Retinal pigment epithelial cell (primary cell): ENCODE measurements at regions not wholly inside any gene's neighbourhood (a gene's known extent, or its start where the extent isn't known, plus 50 kb on each side); places are given as distances from the start of the nearest gene placed in this dataset.

Experiments
- DNase-seq: peaks from one replicate; pipeline ENCODE4 v3.0.0-alpha.2; 2010; ENCODE audit warnings: low read depth
- H3K4me3 ChIP-seq: 2 replicates; pipeline ENCODE4 v1.5.1; 2011; ENCODE audit warnings: mild to moderate bottlenecking, low read length, control low read depth, moderate library complexity
- TF ChIP-seq, protein P1 (sequence below): conservative IDR thresholded peaks from 2 replicates; pipeline ENCODE4 v1.5.1; 2011; ENCODE audit warnings: low read depth, low read length, control low read depth, inconsistent platforms

DNA sequence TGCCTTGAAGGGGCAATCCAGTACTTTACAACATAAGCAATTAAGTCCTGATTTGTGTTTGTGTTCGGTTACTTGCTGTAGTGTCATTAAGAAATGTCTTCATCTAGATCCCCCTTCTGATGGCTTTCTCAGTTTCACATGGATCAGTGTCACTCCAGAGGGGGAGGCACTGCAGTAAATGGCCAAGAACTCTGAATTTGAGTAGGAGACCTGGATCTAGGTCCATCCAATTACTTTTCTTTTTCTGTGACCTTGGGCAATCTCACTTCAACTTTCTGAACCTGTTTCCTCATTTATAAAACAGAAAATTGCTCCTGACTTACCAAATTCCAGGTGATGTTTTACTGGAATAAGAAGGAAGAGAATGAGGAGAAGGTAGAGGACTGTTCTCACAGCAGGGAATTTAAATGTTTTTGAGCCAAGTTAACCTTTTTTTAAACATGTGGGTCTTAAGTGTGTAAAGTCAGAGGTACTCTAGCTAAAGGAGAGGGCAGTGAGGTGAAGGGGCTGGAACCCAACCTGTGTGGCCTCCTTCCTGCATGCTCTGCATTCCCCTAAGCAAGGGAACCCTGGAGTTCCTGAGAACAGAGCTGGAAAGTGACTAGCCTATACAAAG lies 285.5 kb downstream of the HACE1 start:
- TF ChIP-seq, protein P1, sequence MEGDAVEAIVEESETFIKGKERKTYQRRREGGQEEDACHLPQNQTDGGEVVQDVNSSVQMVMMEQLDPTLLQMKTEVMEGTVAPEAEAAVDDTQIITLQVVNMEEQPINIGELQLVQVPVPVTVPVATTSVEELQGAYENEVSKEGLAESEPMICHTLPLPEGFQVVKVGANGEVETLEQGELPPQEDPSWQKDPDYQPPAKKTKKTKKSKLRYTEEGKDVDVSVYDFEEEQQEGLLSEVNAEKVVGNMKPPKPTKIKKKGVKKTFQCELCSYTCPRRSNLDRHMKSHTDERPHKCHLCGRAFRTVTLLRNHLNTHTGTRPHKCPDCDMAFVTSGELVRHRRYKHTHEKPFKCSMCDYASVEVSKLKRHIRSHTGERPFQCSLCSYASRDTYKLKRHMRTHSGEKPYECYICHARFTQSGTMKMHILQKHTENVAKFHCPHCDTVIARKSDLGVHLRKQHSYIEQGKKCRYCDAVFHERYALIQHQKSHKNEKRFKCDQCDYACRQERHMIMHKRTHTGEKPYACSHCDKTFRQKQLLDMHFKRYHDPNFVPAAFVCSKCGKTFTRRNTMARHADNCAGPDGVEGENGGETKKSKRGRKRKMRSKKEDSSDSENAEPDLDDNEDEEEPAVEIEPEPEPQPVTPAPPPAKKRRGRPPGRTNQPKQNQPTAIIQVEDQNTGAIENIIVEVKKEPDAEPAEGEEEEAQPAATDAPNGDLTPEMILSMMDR: no peak
- DNase-seq: no peak
- H3K4me3 ChIP-seq: no peak overlapping the region

DNA sequence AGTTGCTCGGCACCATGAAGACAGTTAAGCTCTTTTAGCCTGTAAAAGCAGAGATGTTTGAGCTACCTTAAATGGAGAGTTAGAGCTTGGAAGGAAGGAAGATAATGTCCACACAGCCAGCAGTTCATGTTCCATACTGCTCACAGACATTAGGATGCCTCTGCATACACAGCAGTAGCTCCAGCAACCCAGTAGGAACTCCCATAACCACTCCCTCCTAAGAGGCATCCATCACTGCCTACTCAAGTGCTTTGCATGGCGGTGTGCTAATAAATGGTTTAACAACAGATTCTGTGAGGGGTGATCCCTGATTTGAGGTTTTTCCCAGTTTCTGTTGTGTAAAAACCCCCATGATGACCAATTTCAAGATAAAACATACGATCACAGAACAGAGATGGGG lies 286.4 kb downstream of the HACE1 start:
- no peak overlapping the region for H3K4me3 ChIP-seq
- TF ChIP-seq, protein P1: no peak
- no peak for DNase-seq

DNA sequence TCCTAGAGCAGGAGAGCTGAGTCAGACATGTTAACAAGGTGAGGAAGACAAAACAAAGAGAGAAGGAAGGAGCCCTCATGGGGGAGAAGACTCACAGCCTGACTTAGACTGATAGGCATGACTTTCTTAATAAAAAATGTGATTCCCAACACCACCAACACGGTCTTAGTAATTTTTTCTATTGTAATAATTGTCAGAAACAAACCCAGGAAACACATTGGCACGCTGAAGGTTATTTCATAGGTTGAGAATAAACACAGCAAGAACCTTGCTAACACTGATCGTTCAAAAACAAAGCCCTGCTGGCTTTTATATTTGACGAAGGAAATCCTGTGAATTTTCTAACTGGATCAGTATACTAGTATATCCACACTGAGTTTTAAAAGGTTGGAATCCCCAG lies 286.8 kb downstream of the HACE1 start:
- no peak for DNase-seq
- H3K4me3 ChIP-seq: no peak overlapping the region
- TF ChIP-seq, protein P1: no peak

DNA sequence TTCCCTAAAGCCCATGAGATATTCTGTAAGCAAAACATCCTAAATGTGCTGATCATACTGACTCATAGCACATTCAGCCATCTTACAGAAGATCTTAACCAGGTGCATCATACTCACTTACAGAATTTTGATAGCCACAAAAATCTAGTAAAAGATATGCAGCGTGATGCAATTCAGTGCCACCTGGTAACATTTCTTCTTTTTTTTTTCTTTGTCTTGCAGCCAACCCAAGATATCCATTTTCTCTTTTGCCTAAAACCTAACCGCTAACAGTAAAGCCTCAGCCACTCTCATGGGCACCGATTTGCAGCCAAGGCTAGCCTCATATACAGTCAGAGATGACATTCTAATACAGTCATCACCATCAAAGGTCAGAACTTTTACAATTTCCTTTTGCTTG lies 293.3 kb downstream of the HACE1 start:
- TF ChIP-seq, protein P1: no peak
- H3K4me3 ChIP-seq: no peak overlapping the region
- no peak for DNase-seq

DNA sequence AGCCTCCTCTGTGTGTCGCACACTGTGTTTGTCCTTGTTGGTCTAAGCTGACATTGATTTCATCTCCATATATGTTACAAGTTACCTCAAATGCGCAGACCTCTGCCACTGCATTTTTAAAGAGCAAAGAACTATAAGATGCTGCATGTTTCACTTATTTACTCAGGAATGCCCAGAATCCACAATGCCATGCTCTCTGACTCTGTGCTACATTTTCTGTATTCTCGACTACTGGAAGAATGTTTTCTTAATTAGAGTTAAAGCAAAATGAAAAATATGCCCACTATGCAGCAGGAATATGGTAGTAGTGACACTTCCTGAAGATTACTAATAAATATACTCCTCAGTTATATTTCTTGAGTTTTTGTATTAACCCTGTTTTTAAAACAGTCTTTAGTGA lies 296.4 kb downstream of the HACE1 start:
- TF ChIP-seq, protein P1: no peak
- no peak for DNase-seq
- no peak overlapping the region for H3K4me3 ChIP-seq

DNA sequence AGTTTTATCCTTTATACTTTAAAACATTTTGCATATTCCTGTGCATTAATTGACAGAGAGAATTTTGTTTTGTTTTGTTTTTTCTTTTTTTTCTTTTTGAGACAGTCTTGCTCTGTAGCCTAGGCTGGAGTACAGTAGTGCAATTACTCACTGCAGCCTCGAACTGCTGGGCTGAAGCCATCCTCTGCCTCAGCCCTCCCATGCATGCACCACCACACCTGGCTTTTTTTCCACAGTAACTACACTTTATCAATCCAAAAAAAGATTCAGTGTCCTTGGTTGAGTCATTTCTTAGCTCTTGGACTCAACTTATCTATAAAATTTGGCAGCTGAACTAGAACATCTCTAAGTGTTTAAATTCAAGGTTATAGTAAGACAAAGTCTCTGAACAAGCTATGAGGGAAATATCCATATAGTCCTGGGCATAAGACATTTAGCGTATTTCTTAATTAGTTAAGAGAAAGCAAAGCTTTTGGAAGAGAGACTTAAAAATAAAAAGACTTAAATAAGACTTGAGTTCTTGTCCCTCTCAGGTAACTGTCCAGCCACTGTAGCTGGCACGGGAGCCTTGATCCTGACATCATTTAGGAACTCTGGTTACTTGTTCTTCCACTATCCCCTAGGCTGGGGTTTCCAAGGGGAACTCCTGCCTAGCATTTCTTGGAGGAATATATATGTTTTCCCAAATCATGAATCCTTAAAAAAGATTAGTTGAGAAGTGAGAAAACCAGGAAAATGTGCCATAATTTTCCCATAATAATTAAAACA lies 300.1 kb downstream of the HACE1 start:
- H3K4me3 ChIP-seq: no peak overlapping the region
- no peak for DNase-seq
- TF ChIP-seq, protein P1: no peak

DNA sequence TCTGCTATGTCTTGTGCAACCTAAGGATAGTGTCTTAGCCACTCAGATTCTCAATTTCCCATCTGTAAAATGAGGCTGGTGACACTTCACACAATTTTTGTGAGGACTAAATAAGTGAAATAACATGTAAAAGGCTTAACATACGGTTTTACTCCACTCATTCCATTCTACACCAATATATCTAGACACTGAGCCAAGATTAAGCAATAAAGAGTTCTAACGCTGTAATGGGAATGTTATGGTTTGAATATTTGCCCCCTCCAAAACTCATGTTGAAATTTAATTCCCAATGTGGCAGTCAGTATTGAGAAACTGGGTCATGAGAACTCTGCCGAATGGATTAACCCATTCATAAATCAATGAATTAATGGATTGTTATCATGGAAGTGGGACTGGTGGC lies 301.0 kb downstream of the HACE1 start:
- no peak overlapping the region for H3K4me3 ChIP-seq
- no peak for DNase-seq
- TF ChIP-seq, protein P1: no peak
